Adrenal gland (tissue), 9 donors: ENCODE measurements at regions not wholly inside any gene's neighbourhood (a gene's known extent, or its start where the extent isn't known, plus 50 kb on each side); places are given as distances from the start of the nearest gene placed in this dataset.

Source experiments
- DNase-seq, 7 donors: peaks; one replicate each; pipeline ENCODE4 v3.0.0-alpha.2; 2019 to 2020
- H3K27ac ChIP-seq, 5 donors: fragments of 200-600 bp; sonication (generic) in 4 of 5; 1 replicate in 3 of 5; 2 replicates in 2 of 5; pipeline versions ENCODE4 v1.5.1 to v1.8.0; 2016 to 2020; ENCODE audit warnings: mild to moderate bottlenecking in 1 of 5
- H3K27me3 ChIP-seq: fragments of 200-600 bp; 2 replicates; pipeline ENCODE4 v1.8.0; 2021
- H3K36me3 ChIP-seq, 2 donors: fragments of 200-600 bp; replicated peaks in 1 of 2; 1 replicate in 1 of 2; 2 replicates in 1 of 2; pipeline versions ENCODE4 v1.5.1 to v1.8.0; 2018 to 2022
- H3K4me1 ChIP-seq, 2 donors: fragments of 200-600 bp; replicated peaks in 1 of 2; 1 replicate in 1 of 2; 2 replicates in 1 of 2; pipeline versions ENCODE4 v1.5.1 to v1.8.0; 2018 to 2021
- H3K4me3 ChIP-seq, 4 donors: fragments of 200-600 bp; sonication (generic) in 3 of 4; one replicate each; pipeline ENCODE4 v1.5.1; 2016 to 2018
- H3K9me3 ChIP-seq, 3 donors: fragments of 200-600 bp; sonication (generic) in 1 of 3; replicated peaks in 1 of 3; 1 replicate in 2 of 3; 2 replicates in 1 of 3; pipeline versions ENCODE4 v1.5.1 to v1.8.0; 2016 to 2021
- CTCF ChIP-seq, 6 experiments: fragments of 450-650 bp in 4 of 6; fragments of 200-600 bp in 2 of 6; sonication (generic) in 1 of 6; IDR thresholded peaks; 1 replicate in 5 of 6; 2 replicates in 1 of 6; pipeline versions ENCODE4 v1.5.1 to v1.8.0; 2016 to 2021; ENCODE audit warnings: antibody characterized with exemption in 6 of 6, mild to moderate bottlenecking in 2 of 6, moderate library complexity in 1 of 6
- POLR2A ChIP-seq, 2 donors: fragments of 450-650 bp; IDR thresholded peaks; one replicate each; pipeline ENCODE4 v1.6.1; 2017; ENCODE audit warnings: antibody characterized with exemption in 2 of 2, mild to moderate bottlenecking in 2 of 2, moderate library complexity in 1 of 2
- WGBS, 4 donors: extraction: QIAGEN DNeasy Blood & Tissue Kit in 2 of 4; methylation state at CpG; one replicate each; pipeline versions ENCODE4 v1.1.5 to v1.1.7; 2013 to 2017; 5-methylcytosine and 5-hydroxymethylcytosine counted together
- intact Hi-C, 2 donors: fragments of 100-400 bp; cut with DNase I; formaldehyde crosslinking; loops; one replicate each; pipeline versions ENCODE4 v1.14.1 to v1.15.0; 2022 to 2023
- donor health status: healthy with polysubstance abuse.
- donor health status: Bipolar disorder and iron deficiency.
- donor health status: DM: yes; HTN: yes; CAD: no.
- donor health status: DM: no; HTN: no; CAD: no.
- donor health status: DM: no; HTN: no; CAD: no.

- Histone ChIP-seq H3K4me1 (no peaks in the 10 kb centered on the region), H3K27me3 (no peaks in the 10 kb centered on the region), H3K9me3 (no peaks in the 10 kb centered on the region), H3K36me3 (no peaks in the 10 kb centered on the region), H3K27ac (no peak overlapping the region), H3K4me3 (no peak overlapping the region)
- WGBS, 4 donors: 48 to 63% (median 58%) methylated on average over 3 of the region's 3 CpGs
- intact Hi-C loops: no loop called here
- no peak for DNase-seq
- no peak for TF ChIP-seq CTCF (IDR thresholded peaks at IDR 0.05)
- no peak for TF ChIP-seq POLR2A (IDR thresholded peaks at IDR 0.05)
Observed at GRCh38 chr9:115398313-115398650, 280.3 kb upstream of the TNC start.

DNA sequence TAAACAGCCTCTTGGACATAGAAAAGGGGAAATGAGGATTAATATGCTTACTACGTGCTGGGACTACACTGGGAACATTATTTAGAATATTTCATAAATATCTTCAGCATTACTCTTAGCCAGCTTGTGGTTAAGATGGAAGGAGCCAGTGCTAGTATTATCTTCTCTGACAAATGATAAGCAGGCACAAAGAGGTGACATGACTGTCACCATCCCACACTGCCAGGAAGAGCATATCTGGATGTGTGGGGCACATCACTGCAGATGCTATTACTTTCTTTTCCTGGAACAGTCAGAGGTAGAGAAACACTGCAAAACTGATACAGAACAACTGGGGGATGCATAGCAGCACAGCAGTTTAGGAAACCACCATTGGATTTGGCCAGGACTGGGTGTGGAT, 281.0 kb upstream of the TNC start:
- Histone ChIP-seq H3K36me3 (no peaks in the 10 kb centered on the region), H3K9me3 (no peaks in the 10 kb centered on the region), H3K4me3 (no peak overlapping the region), H3K4me1 (no peaks in the 10 kb centered on the region), H3K27me3 (no peaks in the 10 kb centered on the region), H3K27ac (no peak overlapping the region)
- TF ChIP-seq POLR2A (IDR thresholded peaks at IDR 0.05) (no peak), CTCF (IDR thresholded peaks at IDR 0.05) (no peak)
- intact Hi-C loops: no loop called here
- whole genome bisulfite sequencing, 4 donors: 44 to 61% (median 47%) methylated on average over 1 of the region's 1 CpG
- DNase-seq: no peak

DNA sequence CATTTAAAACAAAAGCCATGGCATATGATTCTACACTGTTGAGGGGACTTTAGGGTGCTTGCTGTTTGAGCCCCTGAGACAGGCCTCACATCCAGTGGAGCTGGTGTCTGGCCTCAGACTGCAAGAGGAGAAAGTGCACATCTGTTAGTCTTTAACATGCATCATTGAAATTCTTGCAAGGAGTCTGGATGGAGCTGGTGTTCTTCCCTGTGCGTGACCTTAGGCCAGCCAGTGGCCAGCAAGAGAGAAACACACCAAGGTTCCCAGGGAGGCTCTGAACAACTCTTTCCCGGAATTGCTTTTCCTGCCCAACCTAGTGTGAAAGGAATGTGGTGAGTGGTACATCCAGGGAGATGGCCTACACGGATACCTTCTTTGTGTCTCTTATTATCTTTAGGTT, 282.8 kb upstream of the TNC start:
- intact Hi-C loops: no loop called here
- Histone ChIP-seq H3K27me3 (no peaks in the 10 kb centered on the region), H3K27ac (no peak overlapping the region), H3K9me3 (no peaks in the 10 kb centered on the region), H3K4me3 (no peak overlapping the region), H3K4me1 (no peaks in the 10 kb centered on the region), H3K36me3 (no peaks in the 10 kb centered on the region)
- no peak for DNase-seq
- no peak for TF ChIP-seq POLR2A (IDR thresholded peaks at IDR 0.05)
- TF ChIP-seq CTCF (IDR thresholded peaks at IDR 0.05): no peak
- 67 to 82% (median 75%) methylated on average over 3 of the region's 3 CpGs for whole genome bisulfite sequencing, 4 donors

- Histone ChIP-seq H3K27me3 (no peaks in the 10 kb centered on the region), H3K4me1 (no peaks in the 10 kb centered on the region), H3K9me3 (no peaks in the 10 kb centered on the region), H3K4me3 (no peak overlapping the region), H3K36me3 (no peaks in the 10 kb centered on the region), H3K27ac (no peak overlapping the region)
- DNase-seq: no peak
- WGBS, 4 donors: 52 to 67% (median 59%) methylated on average over 3 of the region's 3 CpGs
- TF ChIP-seq CTCF (IDR thresholded peaks at IDR 0.05) (no peak), POLR2A (IDR thresholded peaks at IDR 0.05) (no peak)
- intact Hi-C loops: no loop called here
Observed at GRCh38 chr9:115401756-115402327, 283.9 kb upstream of the TNC start.
